ENCODE measurements at regions not wholly inside any gene's neighbourhood (a gene's known extent, or its start where the extent isn't known, plus 50 kb on each side); places are given as distances from the start of the nearest gene placed in this dataset.

- ChIA-PET POLR2A (no interaction called here), CTCF (no interaction called here)
- no peak for TF ChIP-seq PRDM4 (tag by site-specific recombination; IDR thresholded peaks at IDR 0.05)
- no peak for TF ChIP-seq ZFHX2 (tag by site-specific recombination; conservative IDR thresholded peaks at IDR 0.05)
- TF ChIP-seq ZNF544 (tag by site-specific recombination; IDR thresholded peaks at IDR 0.05), result no peak
- TF ChIP-seq ZBTB48 (tag by site-specific recombination; IDR thresholded peaks at IDR 0.05), result no peak
- TF ChIP-seq ZNF248 (tag by site-specific recombination; IDR thresholded peaks at IDR 0.05), result no peak
- no peak for TF ChIP-seq KLF1 (tag by site-specific recombination; IDR thresholded peaks at IDR 0.05)
- no peak for TF ChIP-seq ZNF132 (tag by site-specific recombination; IDR thresholded peaks at IDR 0.05; ENCODE audit: borderline replicate concordance)
- no peak for TF ChIP-seq TRIM28 (IDR thresholded peaks at IDR 0.05; ENCODE audit: borderline replicate concordance, low read length)
- TF ChIP-seq ZNF335 (tag by site-specific recombination; conservative IDR thresholded peaks at IDR 0.05), result no peak
- no peak for TF ChIP-seq GLI4 (tag by site-specific recombination; IDR thresholded peaks at IDR 0.05)
- no peak for TF ChIP-seq ZNF18 (tag by site-specific recombination; IDR thresholded peaks at IDR 0.05)
- no peak for TF ChIP-seq ZBTB8A (tag by site-specific recombination; IDR thresholded peaks at IDR 0.05)
- Histone ChIP-seq H3K9me3 (ENCODE audit: control insufficient read depth, insufficient read depth, low read depth, low read length) (no peaks in the 10 kb centered on the region), H3K27ac (ENCODE audit: extremely low read depth, low read depth, low read length) (no peak overlapping the region), H3K4me3 (ENCODE audit: low read depth, low read length) (no peak overlapping the region), H3K36me3 (ENCODE audit: control insufficient read depth in 2 of 2, insufficient read depth in 1 of 2, low read length in 2 of 2) (no peaks in the 10 kb centered on the region), H3K4me1 (ENCODE audit: control insufficient read depth, insufficient read depth, low read length) (no peaks in the 10 kb centered on the region)
These were observed 85.2 kb upstream of the PDHA2 start for GRCh38 chr4:95754667-95755066.

- Histone ChIP-seq H3K4me3 (ENCODE audit: low read depth, low read length) (no peak overlapping the region), H3K27ac (ENCODE audit: extremely low read depth, low read depth, low read length) (no peak overlapping the region), H3K36me3 (ENCODE audit: control insufficient read depth in 2 of 2, insufficient read depth in 1 of 2, low read length in 2 of 2) (no peaks in the 10 kb centered on the region), H3K9me3 (ENCODE audit: control insufficient read depth, insufficient read depth, low read depth, low read length) (no peaks in the 10 kb centered on the region), H3K4me1 (ENCODE audit: control insufficient read depth, insufficient read depth, low read length) (no peaks in the 10 kb centered on the region)
- ChIA-PET CTCF (interaction anchor here (0.7 to 0.9 kb wide), 2 partner anchors 14 to 204 kb away, joined by 3 read pairs; no protein-coding TSS in a partner anchor), POLR2A (no interaction called here)
- TF ChIP-seq ZNF548 (tag by site-specific recombination; IDR thresholded peaks at IDR 0.05), result no peak
- no peak for TF ChIP-seq KLF10 (tag by site-specific recombination; IDR thresholded peaks at IDR 0.05)
- TF ChIP-seq ZNF146 (tag by site-specific recombination; IDR thresholded peaks at IDR 0.05), result no peak
- TF ChIP-seq KLF9 (tag by site-specific recombination; IDR thresholded peaks at IDR 0.05; ENCODE audit: low read depth), result no peak
- TF ChIP-seq ZNF138 (tag by site-specific recombination; IDR thresholded peaks at IDR 0.05; ENCODE audit: borderline replicate concordance), result no peak
- no peak for TF ChIP-seq KLF1 (tag by site-specific recombination; IDR thresholded peaks at IDR 0.05)
- TF ChIP-seq PRDM1 (tag by site-specific recombination; IDR thresholded peaks at IDR 0.05), result no peak
These were observed 90.7 kb upstream of the PDHA2 start for GRCh38 chr4:95749204-95749603.

- ChIA-PET CTCF (no interaction called here), POLR2A (no interaction called here)
- Histone ChIP-seq H3K9me3 (ENCODE audit: control insufficient read depth, insufficient read depth, low read depth, low read length) (no peaks in the 10 kb centered on the region), H3K4me1 (ENCODE audit: control insufficient read depth, insufficient read depth, low read length) (no peaks in the 10 kb centered on the region), H3K36me3 (ENCODE audit: control insufficient read depth in 2 of 2, insufficient read depth in 1 of 2, low read length in 2 of 2) (no peaks in the 10 kb centered on the region), H3K27ac (ENCODE audit: extremely low read depth, low read depth, low read length) (no peak overlapping the region), H3K4me3 (ENCODE audit: low read depth, low read length) (no peak overlapping the region)
- TF ChIP-seq ZNF585B (tag by site-specific recombination; IDR thresholded peaks at IDR 0.05) (no peak), SCRT2 (tag by site-specific recombination; IDR thresholded peaks at IDR 0.05) (no peak), ZNF148 (tag by site-specific recombination; IDR thresholded peaks at IDR 0.05; ENCODE audit: borderline replicate concordance) (no peak), AEBP2 (tag by site-specific recombination; IDR thresholded peaks at IDR 0.05; ENCODE audit: borderline replicate concordance) (no peak), ZNF155 (tag by site-specific recombination; IDR thresholded peaks at IDR 0.05) (no peak), KLF17 (tag by site-specific recombination; IDR thresholded peaks at IDR 0.05) (no peak), ZNF580 (tag by site-specific recombination; IDR thresholded peaks at IDR 0.05) (no peak), TRIM28 (IDR thresholded peaks at IDR 0.05; ENCODE audit: borderline replicate concordance, low read length) (no peak)
These were observed 97.0 kb upstream of the PDHA2 start for GRCh38 chr4:95742872-95743271.

All from HEK293 (cell line).